HCT116 (cell line): ENCODE measurements at regions not wholly inside any gene's neighbourhood (a gene's known extent, or its start where the extent isn't known, plus 50 kb on each side); places are given as distances from the start of the nearest gene placed in this dataset.

Experiments used
- ATAC-seq: fragments of 200-7000 bp; cut with Tn5 transposase; 2 replicates; pipeline ENCODE4 v1.9.1; 2020; ENCODE audit warnings: mild to moderate bottlenecking, moderate library complexity
- BruUV-seq: library from RNA; stranded (reverse); fragments of 400-500 nt; replicated peaks from 2 replicates; lab custom pipeline; 2021; lab: Mats Ljungman, UMichigan
- CTCF ChIA-PET: fragments of 300-600 bp; sonication (Branson Sonifier 250); formaldehyde crosslinking; loops from one replicate; lab custom pipeline; 2021; ENCODE audit warnings: antibody characterized with exemption; lab: Charles Lee
- POLR2A ChIA-PET: fragments of 300-600, 350-600 bp; sonication (Branson Sonifier 250); formaldehyde crosslinking; loops from one replicate; lab custom pipeline; 2021; ENCODE audit warnings: antibody characterized with exemption; lab: Charles Lee
- RAD21 ChIA-PET, 2 experiments: fragments of 300-600 bp; sonication (Branson Sonifier 250); formaldehyde crosslinking; loops; one replicate each; lab custom pipeline; 2023; ENCODE audit warnings: low total read pairs in 2 of 2; ENCODE audit not compliant: uncharacterized antibody in 2 of 2, unreplicated experiment in 2 of 2, low non-redundant PET in 1 of 2; lab: Charles Lee
- DNase-seq: peaks from one replicate; pipeline ENCODE4 v3.0.0-alpha.2; 2010; ENCODE audit warnings: low read depth, low spot score
- H2AFZ ChIP-seq: fragments of 200-600 bp; shearing (Covaris generic), sonication (generic); 2 replicates; pipeline ENCODE4 v1.6.1; 2017; ENCODE audit warnings: low read depth, mixed run types, mixed read lengths, antibody characterized with exemption, low read length; ENCODE audit not compliant: poor library complexity, severe bottlenecking
- H3K27ac ChIP-seq: 2 replicates; pipeline ENCODE4 v1.5.1; 2012; ENCODE audit warnings: low read depth, low read length
- H3K27me3 ChIP-seq: fragments of 200-600 bp; sonication (generic); 2 replicates; pipeline ENCODE4 v1.6.1; 2016; ENCODE audit warnings: mixed run types, low read length, mixed read lengths; ENCODE audit not compliant: insufficient read depth
- H3K36me3 ChIP-seq, 2 experiments: fragments of 200-500 bp in 1 of 2; fragments of 200-600 bp in 1 of 2; sonication (Bioruptor generic) in 1 of 2; sonication (generic) in 1 of 2; 2 replicates each; pipeline versions ENCODE4 v1.5.1 to v1.6.1; 2014 to 2016; ENCODE audit warnings: low read length in 2 of 2, inconsistent platforms in 1 of 2, mixed read lengths in 1 of 2, mixed run types in 1 of 2; ENCODE audit not compliant: insufficient read depth in 2 of 2, control insufficient read depth in 1 of 2
- H3K4me1 ChIP-seq, 2 experiments: fragments of 200-600 bp in 1 of 2; sonication (generic) in 1 of 2; 2 replicates each; pipeline versions ENCODE4 v1.5.1 to v1.6.1; 2012 to 2017; ENCODE audit warnings: low read length in 2 of 2, inconsistent platforms in 1 of 2, mild to moderate bottlenecking in 1 of 2, mixed read lengths in 1 of 2, mixed run types in 1 of 2, moderate library complexity in 1 of 2; ENCODE audit not compliant: insufficient read depth in 2 of 2, control insufficient read depth in 1 of 2
- H3K4me2 ChIP-seq: fragments of 200-600 bp; sonication (generic); 2 replicates; pipeline ENCODE4 v1.6.1; 2017; ENCODE audit warnings: mixed run types, low read length, mixed read lengths
- H3K4me3 ChIP-seq, 2 experiments: fragments of 200-600 bp in 1 of 2; sonication (generic) in 1 of 2; replicated peaks in 1 of 2; 2 replicates each; pipeline ENCODE4 v1.5.1; 2011 to 2016; ENCODE audit warnings: low read length in 2 of 2, control low read depth in 1 of 2, low read depth in 1 of 2, mild to moderate bottlenecking in 1 of 2, mixed read lengths in 1 of 2, mixed run types in 1 of 2
- H3K79me2 ChIP-seq: fragments of 200-600 bp; sonication (generic); 2 replicates; pipeline ENCODE4 v1.6.1; 2017; ENCODE audit warnings: mild to moderate bottlenecking, mixed run types, low read length, moderate library complexity, mixed read lengths; ENCODE audit not compliant: insufficient read depth
- H3K9ac ChIP-seq: fragments of 200-600 bp; sonication (generic); 2 replicates; pipeline ENCODE4 v1.6.1; 2016; ENCODE audit warnings: low read length, mixed read lengths
- H3K9me2 ChIP-seq: fragments of 200-600 bp; sonication (generic), shearing (Covaris generic); 2 replicates; pipeline ENCODE4 v1.6.1; 2017; ENCODE audit warnings: mixed run types, mild to moderate bottlenecking, moderate library complexity; ENCODE audit not compliant: insufficient read depth
- H3K9me3 ChIP-seq, 2 experiments: fragments of 200-500 bp in 1 of 2; fragments of 200-600 bp in 1 of 2; sonication (Bioruptor generic) in 1 of 2; sonication (generic) in 1 of 2; 2 replicates each; pipeline ENCODE4 v1.6.1; 2014 to 2017; ENCODE audit warnings: low read length in 2 of 2, mixed read lengths in 2 of 2, inconsistent platforms in 1 of 2, low read depth in 1 of 2, mild to moderate bottlenecking in 1 of 2, mixed run types in 1 of 2, moderate library complexity in 1 of 2; ENCODE audit not compliant: control insufficient read depth in 1 of 2, insufficient read depth in 1 of 2
- H4K20me1 ChIP-seq: fragments of 200-600 bp; sonication (generic), shearing (Covaris generic); 2 replicates; pipeline ENCODE4 v1.6.1; 2017; ENCODE audit warnings: mixed run types, mild to moderate bottlenecking, moderate library complexity; ENCODE audit not compliant: insufficient read depth
- EGR1 ChIP-seq: IDR thresholded peaks from 2 replicates; pipeline ENCODE4 v1.6.1; 2012; ENCODE audit warnings: low read depth
- ELF1 ChIP-seq: IDR thresholded peaks from 2 replicates; pipeline ENCODE4 v1.6.1; 2012; ENCODE audit warnings: low read depth, borderline replicate concordance
- POLR2A ChIP-seq: IDR thresholded peaks from 2 replicates; pipeline ENCODE4 v1.7.0; 2011; ENCODE audit warnings: borderline replicate concordance; ENCODE audit not compliant: insufficient read depth, insufficient read length; ENCODE audit errors: extremely low read depth
- POLR2AphosphoS5 ChIP-seq: IDR thresholded peaks from 2 replicates; pipeline ENCODE4 v1.6.1; 2011; ENCODE audit warnings: mild to moderate bottlenecking, low read depth, low read length, moderate library complexity
- RAD21 ChIP-seq: IDR thresholded peaks from 2 replicates; pipeline ENCODE4 v1.6.1; 2012; ENCODE audit warnings: low read depth, mild to moderate bottlenecking
- SRF ChIP-seq: IDR thresholded peaks from 2 replicates; pipeline ENCODE4 v1.6.1; 2012; ENCODE audit warnings: low read depth
- TCF7L2 ChIP-seq: IDR thresholded peaks from 2 replicates; pipeline ENCODE4 v1.7.0; 2011; ENCODE audit warnings: borderline replicate concordance, inconsistent platforms; ENCODE audit not compliant: insufficient read depth, insufficient read length; ENCODE audit errors: extremely low read depth
- intact Hi-C: fragments of 100-400 bp; cut with micrococcal nuclease; formaldehyde crosslinking; loops from 2 replicates; pipeline ENCODE4 v1.10.0; 2022
- TF ChIP-seq, protein P1 (sequence below): IDR thresholded peaks from 2 replicates; pipeline ENCODE4 v1.6.1; 2012
- TF ChIP-seq, protein P2 (sequence below), 3 experiments: fragments of 200-600 bp in 1 of 3; sonication (generic) in 1 of 3; IDR thresholded peaks in 2 of 3; conservative IDR thresholded peaks in 1 of 3; 2 replicates each; pipeline ENCODE4 v1.5.1; 2012 to 2017; ENCODE audit warnings: low read depth in 2 of 3, low read length in 2 of 3, antibody characterized with exemption in 1 of 3, borderline replicate concordance in 1 of 3, control low read depth in 1 of 3, mild to moderate bottlenecking in 1 of 3, mixed read lengths in 1 of 3, mixed run types in 1 of 3, moderate library complexity in 1 of 3; ENCODE audit not compliant: insufficient read depth in 1 of 3
- TF ChIP-seq, protein P3 (sequence below): IDR thresholded peaks from 2 replicates; pipeline ENCODE4 v1.6.1; 2012

DNA sequence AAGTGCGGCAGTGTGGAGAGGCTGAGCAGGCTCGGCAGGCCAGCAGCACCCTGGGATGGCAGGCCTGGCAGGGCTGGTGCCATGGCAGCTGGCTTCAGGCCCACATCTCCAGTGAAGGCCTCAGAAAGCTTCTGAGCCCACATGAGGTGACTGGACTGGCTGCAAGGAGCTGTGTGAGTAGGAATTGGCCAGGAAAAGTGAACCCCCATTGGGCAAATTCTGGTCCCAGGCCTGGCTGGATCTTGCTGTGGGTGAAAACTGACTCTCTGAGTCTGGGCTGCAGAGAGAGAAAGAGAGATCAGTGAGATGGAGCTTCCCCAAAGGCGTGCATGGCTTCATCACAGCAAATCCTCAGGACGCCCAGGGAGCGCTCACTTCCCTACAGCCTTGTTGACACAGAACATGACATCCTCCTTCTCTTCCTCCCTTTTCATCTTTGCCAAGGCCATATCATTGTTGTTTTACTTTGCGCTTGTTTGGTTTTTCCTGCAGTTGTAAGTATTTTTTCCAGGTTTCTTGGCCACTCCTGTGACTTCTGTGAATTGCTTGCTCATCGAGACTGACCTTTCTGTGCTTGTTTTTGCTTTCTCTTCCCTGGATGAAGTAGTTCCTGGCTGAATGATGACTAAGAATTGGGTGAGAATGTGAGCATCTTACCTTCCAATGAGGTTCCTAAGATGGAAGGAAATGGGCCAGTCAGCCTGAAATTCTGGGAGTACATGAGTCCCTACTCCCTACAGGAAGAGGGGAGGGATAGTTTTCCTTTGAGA lies 299.1 kb downstream of the TLE3 start:
- Histone ChIP-seq H3K27me3 (no peaks in the 10 kb centered on the region), H3K9me2 (no peaks in the 10 kb centered on the region), H2AFZ (no peak overlapping the region), H3K27ac (no peak overlapping the region), H3K9me3 (no peaks in the 10 kb centered on the region), H3K9ac (no peak overlapping the region), H4K20me1 (no peaks in the 10 kb centered on the region), H3K4me3 (no peak overlapping the region), H3K36me3 (no peaks in the 10 kb centered on the region)
- CTCF ChIA-PET: no interaction called here
- BruUV-seq: no TSS peak
- intact Hi-C loops: no loop called here
- DNase-seq: no peak
- TF ChIP-seq SRF (no peak), TCF7L2 (no peak), POLR2AphosphoS5 (no peak), ELF1 (no peak), POLR2A (no peak), EGR1 (no peak), RAD21 (no peak)
- TF ChIP-seq, protein P1, sequence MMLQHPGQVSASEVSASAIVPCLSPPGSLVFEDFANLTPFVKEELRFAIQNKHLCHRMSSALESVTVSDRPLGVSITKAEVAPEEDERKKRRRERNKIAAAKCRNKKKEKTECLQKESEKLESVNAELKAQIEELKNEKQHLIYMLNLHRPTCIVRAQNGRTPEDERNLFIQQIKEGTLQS: no peak
- TF ChIP-seq, protein P2, sequence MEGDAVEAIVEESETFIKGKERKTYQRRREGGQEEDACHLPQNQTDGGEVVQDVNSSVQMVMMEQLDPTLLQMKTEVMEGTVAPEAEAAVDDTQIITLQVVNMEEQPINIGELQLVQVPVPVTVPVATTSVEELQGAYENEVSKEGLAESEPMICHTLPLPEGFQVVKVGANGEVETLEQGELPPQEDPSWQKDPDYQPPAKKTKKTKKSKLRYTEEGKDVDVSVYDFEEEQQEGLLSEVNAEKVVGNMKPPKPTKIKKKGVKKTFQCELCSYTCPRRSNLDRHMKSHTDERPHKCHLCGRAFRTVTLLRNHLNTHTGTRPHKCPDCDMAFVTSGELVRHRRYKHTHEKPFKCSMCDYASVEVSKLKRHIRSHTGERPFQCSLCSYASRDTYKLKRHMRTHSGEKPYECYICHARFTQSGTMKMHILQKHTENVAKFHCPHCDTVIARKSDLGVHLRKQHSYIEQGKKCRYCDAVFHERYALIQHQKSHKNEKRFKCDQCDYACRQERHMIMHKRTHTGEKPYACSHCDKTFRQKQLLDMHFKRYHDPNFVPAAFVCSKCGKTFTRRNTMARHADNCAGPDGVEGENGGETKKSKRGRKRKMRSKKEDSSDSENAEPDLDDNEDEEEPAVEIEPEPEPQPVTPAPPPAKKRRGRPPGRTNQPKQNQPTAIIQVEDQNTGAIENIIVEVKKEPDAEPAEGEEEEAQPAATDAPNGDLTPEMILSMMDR (IDR thresholded peaks at IDR 0.05 in 2 of 3, conservative IDR thresholded peaks at IDR 0.05 in 1 of 3; ENCODE audit: borderline replicate concordance in 1 of 3, insufficient read depth in 1 of 3, low read depth in 2 of 3, low read length in 2 of 3): no peak
- TF ChIP-seq, protein P3, sequence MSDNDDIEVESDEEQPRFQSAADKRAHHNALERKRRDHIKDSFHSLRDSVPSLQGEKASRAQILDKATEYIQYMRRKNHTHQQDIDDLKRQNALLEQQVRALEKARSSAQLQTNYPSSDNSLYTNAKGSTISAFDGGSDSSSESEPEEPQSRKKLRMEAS: no peak
- TF ChIP-seq, all 23 proteins: peak for 0
- H3K4me1 ChIP-seq: peaks cover 21 to 27% of the 10 kb centered on the region in 2 experiments
- ChIA-PET POLR2A (no interaction called here), RAD21 (no interaction called here)
- H3K79me2 ChIP-seq: no peaks in the 10 kb centered on the region
- no peak for ATAC-seq
- H3K4me2 ChIP-seq: no peak overlapping the region
